HG03354 (cell line): ENCODE measurements at regions not wholly inside any gene's neighbourhood (a gene's known extent, or its start where the extent isn't known, plus 50 kb on each side); places are given as distances from the start of the nearest gene placed in this dataset.

Experiments
- ATAC-seq: cut with Tn5 transposase; IDR thresholded peaks from one replicate; pipeline ENCODE4 v1.9.1; 2021; ENCODE audit warnings: mild to moderate bottlenecking; ENCODE audit not compliant: unreplicated experiment, poor library complexity, severe bottlenecking

- no peak for ATAC-seq
These were observed 240.4 kb upstream of the NAV3 start for GRCh38 chr12:77590306-77590705.

- ATAC-seq = no peak
These were observed 245.8 kb upstream of the NAV3 start for GRCh38 chr12:77584860-77585259.

DNA sequence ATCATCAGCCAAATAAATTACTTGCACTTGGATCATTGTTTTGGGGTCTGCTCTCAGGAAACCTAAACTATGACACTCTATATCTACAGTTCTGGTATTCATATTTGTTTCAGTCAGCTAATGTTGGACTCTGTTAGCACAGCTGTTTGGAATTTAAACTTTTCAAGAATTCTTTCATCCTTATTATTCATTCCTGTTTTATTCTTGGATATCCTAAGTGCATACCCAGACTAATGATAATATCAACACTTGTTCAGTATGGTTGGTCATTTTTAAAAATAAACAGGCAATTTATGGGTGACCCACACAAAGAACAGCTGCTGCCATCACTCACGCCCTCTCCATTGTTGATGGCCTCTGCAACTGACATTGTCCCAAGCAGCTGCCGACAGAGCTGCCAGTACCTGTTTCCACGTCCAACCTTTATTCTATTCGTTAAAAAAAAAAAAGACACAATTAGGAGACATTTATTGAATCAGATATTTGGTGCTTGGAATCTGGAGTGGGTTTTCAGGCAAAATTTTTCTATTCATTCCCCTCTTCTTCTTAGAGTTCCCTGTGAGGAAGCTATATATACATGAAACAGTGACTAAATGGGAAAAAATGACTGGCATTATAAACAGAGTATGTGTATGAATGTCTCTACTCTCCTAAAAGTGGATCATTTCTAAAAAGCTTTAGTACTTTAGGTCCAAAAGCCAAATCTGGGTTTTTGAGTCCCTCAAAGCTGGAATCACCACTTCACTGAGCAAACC, 252.1 kb upstream of the NAV3 start:
- ATAC-seq = no peak

DNA sequence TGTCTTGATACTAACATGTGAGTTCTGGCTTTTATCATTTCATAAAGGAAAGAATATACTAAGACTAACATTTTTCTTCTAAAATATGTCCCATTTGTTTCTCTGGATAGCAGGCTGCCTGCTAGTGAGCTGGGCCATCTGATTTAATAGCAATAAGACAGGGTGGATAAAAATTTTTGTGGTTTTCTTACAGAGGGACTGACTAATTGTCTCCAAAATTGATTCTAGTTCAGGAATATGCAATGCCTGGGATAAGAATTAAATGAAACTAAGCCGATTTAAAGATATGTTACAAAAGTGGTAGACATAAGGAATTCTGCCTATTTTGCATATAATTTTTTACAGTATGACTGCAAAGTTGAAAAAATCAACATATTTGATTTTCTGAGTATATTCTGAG, 252.9 kb upstream of the NAV3 start:
- ATAC-seq = no peak

DNA sequence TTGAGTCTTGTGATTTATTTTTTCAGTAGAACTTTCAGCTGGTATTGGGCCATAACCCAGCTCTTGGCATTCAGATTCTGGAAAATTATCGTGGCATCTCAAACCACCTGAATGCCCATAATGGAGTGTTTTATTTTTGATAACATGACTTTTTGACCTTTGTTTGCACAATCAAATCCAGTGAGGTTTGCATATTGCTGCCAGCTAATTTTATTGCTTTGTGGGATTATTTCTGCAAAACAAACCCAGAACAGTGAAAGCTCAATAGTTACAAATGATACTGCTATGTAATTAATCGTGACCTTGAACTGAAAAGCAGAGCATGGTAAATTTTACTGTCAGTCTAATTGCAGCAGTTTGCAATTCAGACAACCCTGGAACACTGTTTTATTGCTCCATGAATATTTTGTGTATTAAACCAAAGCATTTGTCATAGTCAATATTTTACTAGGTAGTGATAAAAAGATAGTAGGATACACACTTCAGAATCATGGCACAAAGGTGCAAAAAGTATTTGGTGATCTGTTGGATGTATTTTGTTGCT, 255.2 kb upstream of the NAV3 start:
- no peak for ATAC-seq

GRCh38 chr12:77572371-77572770, 258.3 kb upstream of the NAV3 start:
- no peak for ATAC-seq

DNA sequence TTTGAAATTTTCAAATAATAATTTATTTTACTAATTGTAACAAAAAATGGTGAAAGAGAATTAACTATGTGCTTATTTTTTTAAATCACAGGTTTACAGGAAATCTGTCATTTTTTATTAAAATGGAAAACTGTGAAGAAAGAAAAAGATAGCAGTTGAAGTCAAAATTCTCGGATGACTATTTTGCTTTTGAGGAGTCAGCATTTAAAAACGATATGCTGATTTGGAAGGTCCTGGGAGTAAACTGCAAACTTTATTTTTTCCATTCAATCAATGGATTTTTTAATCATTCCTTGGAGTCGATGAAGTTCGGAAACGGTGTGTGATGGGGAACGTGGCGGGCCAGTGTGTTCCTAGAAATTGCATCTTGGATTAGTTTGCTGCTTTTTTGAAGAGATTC, 258.9 kb upstream of the NAV3 start:
- ATAC-seq = no peak

- no peak for ATAC-seq
These were observed 259.6 kb upstream of the NAV3 start for GRCh38 chr12:77571127-77571526.

DNA sequence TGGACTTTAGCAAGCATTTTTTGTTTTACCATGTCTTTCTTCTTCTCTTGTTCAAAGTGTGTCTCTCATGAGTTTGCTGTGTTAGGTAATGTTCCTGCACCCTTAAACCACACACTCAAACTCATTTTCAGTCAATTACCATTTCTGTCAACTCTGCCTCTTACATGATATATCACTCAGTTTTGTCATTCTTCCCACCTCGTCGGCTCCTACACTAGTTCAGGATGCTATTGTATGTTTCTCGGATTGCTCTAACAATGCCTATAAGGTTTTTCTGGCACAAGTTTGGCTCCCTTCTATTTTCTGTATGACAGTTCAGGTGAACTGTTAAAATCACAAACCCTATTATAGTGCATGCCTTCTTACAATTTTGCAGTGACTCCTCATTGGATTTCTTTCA, 260.8 kb upstream of the NAV3 start:
- no peak for ATAC-seq

GRCh38 chr12:77560714-77561113, 270.0 kb upstream of the NAV3 start:
- no peak for ATAC-seq

DNA sequence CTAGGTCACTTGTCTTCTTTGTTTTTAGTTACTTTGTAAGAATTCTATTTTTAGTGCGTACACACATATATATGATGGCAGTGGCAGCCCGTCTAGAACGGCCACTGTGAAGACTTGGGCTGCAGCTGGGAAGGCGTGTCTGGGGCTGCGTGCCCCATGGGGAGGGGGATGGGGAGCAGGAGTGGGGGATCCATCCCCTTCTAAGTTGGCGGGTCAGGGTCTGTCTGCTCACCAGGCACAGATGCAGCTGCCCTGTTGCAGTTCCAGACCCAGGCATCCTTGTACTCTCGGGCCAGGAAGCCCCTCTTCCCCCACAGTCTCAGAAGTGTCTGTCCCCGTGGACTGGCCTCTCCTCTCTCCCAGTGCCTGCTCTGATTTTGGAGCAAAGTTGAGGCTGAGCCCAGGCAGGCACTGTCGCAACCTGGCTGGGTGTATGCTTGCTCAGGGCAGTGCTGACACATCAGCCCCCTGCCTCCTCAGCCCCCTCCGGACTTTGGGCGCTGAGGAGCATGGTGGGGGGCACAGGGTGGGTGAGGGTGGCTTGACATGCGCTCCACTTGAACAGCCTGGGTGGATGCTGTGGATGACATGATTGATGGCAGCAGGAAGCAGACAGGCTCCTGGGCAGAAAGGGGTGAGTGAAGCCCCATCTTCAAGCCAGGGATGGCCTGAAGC, 271.2 kb upstream of the NAV3 start:
- no peak for ATAC-seq

DNA sequence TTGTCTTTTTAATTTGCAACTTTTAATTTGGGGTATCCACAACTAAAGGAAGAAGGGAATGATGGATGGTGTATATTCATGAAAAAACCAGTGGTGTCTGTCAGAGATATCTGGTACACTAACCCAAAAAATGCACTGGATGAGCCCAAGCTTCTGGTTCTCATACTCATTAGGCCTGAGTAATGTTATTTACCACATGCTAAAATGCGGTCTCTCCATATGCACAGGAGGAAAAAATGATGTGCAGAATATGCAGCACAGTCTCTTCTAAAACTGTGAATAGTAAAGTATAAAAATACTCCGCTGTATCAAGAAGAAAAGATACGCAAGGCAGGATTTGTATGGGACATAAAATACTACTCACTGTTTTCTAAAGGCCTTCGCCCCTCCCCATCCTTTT, 275.6 kb upstream of the NAV3 start:
- no peak for ATAC-seq

GRCh38 chr12:77553976-77554619, 276.6 kb upstream of the NAV3 start:
- peak; percentile 99 for ATAC-seq

- ATAC-seq = no peak
These were observed 281.1 kb upstream of the NAV3 start for GRCh38 chr12:77549383-77550128.

DNA sequence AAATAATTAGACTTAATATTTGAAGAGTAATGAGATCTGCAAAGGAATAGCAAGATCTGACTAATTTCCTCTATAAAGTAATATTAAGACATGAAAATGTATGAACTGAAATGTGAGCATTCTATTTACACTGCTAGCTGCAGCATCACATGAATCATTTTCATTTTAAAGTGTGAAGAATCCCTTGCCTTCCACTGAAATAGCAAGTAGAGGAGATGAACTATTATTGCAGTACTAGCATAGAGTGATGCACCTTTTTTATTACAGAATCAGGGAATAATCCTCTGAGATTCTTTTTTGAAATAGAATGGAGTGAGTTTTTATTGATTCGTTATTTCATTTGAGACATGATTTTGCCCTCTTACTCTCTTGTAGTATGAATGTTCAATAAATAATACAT, 281.9 kb upstream of the NAV3 start:
- no peak for ATAC-seq

DNA sequence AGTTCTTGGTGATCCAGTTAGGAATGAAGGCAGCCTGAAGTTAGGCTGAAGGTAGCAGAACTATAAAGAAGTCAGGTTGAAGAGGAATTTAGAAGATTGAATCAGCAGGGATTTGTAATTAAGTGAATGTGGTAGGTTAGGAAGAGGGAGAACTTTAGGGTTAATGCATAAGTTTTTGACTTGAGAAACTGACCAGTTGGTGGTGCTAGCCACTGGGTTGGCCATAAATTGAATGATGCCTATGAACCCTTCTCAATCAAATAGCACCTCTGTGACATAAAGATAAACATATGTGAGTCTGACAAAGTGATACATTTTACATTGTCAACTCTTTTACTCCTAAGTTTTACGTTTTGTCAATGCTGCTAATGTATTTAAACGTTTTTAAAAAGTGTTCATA, 290.6 kb upstream of the NAV3 start:
- ATAC-seq = no peak

DNA sequence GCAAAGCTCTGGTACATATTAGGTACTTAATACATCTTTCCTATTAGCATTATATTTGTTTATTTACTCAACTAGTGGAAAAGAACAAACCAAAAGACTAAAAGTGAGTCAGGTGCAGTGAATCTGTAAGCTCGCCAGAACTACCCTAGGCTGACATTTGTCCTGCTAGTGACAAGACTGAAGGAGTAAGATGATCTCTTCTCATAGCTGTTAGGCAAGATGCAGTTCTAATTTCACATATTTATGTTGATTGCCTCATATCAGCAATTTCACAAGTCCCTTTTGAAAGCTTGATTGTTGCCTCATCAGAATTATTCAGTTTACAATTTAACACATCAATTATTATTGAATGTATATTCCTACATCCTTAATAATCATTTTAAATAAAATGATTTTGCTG, 293.0 kb upstream of the NAV3 start:
- ATAC-seq = no peak

DNA sequence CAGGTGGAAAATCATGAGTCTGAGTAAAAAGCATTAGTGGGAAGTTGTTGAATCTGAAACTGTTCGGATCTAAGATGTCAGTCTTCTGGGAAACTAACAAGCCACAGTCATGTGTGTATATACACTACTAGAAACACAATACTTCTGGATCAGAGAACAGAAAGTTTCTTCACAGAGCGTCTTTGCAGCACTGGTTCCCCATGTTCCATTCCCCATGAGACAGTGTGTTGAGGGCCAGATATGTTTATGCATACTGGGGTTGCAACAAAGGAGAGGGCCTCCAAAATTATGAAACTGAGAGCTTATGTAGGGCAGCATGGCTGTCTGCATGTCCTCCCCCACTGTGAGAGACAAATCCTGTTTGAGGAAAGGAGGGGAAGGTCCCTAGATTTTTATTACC, 295.0 kb upstream of the NAV3 start:
- ATAC-seq = no peak

DNA sequence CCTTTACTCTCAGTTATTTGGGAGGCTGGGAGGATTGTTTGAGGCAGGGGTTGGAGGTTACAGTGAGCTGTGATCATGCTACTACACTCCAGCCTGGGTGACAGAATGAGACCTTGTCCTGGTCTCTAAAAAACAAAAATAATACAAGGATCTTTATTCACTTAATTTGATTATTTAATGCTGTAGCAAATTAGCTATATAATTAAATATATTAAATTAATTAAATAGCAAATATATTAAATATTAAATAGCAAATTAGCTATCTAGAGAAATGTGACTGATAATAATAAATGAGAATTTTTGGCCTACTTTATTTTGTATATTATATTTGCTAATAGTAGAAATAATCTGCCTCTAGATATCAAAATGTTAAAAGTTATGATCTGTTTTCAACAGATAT, 298.8 kb upstream of the NAV3 start:
- no peak for ATAC-seq

DNA sequence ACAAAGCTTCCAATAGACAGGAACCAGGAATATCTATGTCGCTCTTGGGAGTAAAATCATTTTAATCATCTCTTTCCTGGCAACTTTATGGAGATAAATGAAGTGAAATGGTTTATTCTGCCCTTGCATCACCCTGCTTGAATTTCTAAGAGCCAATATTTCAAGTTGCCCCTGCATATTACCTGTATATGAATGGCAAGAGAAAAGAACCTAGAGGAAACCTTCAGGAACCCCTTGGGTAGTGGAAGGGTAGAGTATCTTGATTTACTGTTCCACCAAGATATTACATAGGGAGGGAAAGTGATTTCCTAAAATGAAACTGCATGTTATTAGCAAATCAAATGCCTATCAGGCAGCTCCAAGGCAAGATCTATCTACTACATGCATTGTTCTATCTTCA, 308.4 kb upstream of the NAV3 start:
- no peak for ATAC-seq
